Motor neuron (in vitro differentiated cells): ENCODE measurements at regions not wholly inside any gene's neighbourhood (a gene's known extent, or its start where the extent isn't known, plus 50 kb on each side); places are given as distances from the start of the nearest gene placed in this dataset.
A peak's percentile ranks its signal among the peaks of the same experiment; 100 is the strongest.

Experiments used
- ATAC-seq, 8 experiments: fragments of 200-7000 bp; cut with Tn5 transposase; replicated peaks in 6 of 8; 2 replicates each; pipeline ENCODE4 v1.8.0; 2021; ENCODE audit warnings: mild to moderate bottlenecking in 8 of 8, moderate library complexity in 8 of 8
- H3K27ac ChIP-seq, 2 donors: fragments of 250-450 bp; sonication (Bioruptor Pico); 2 replicates each; pipeline ENCODE4 v1.9.0; 2021; ENCODE audit warnings: antibody characterized with exemption in 2 of 2, mild to moderate bottlenecking in 2 of 2, moderate library complexity in 1 of 2
- H3K4me1 ChIP-seq, 2 donors: fragments of 250-450 bp; sonication (Bioruptor Pico); replicated peaks in 1 of 2; 2 replicates each; pipeline ENCODE4 v1.6.1; 2021; ENCODE audit warnings: antibody characterized with exemption in 2 of 2, mild to moderate bottlenecking in 2 of 2, moderate library complexity in 1 of 2
- H3K4me3 ChIP-seq, 5 donors: fragments of 250-450 bp; sonication (Bioruptor Pico); 2 replicates each; pipeline ENCODE4 v1.9.0; 2021; ENCODE audit warnings: antibody characterized with exemption in 5 of 5, mild to moderate bottlenecking in 5 of 5, moderate library complexity in 4 of 5
- WGBS, 10 experiments: fragments of 450-650 bp; shearing (Covaris generic); methylation state at CpG; one replicate each; pipeline ENCODE4 v1.0.0; 2022; 5-methylcytosine and 5-hydroxymethylcytosine counted together
- in situ Hi-C, 9 experiments: fragments of 400-800 bp; cut with MboI; loops; one replicate each; pipeline ENCODE4 v1.15.0; 2021; ENCODE audit warnings: low sequenced_read_pairs in 9 of 9, low pct_unique_long_range_greater_than_20kb in 2 of 9; ENCODE audit not compliant: unreplicated experiment in 9 of 9

- in situ Hi-C loops: loop anchor here in 1 of 9 experiments (25.0 kb wide), 1 partner anchor 120 kb away; the partner anchor contains the start of gene HOXC13
- Histone ChIP-seq H3K27ac (no peak overlapping the region), H3K4me1 (no peaks in the 10 kb centered on the region), H3K4me3 (no peak overlapping the region)
- ATAC-seq: no peak
Measured at GRCh38 chr12:53817021-53817389, 65.2 kb upstream of the CISTR start.

DNA sequence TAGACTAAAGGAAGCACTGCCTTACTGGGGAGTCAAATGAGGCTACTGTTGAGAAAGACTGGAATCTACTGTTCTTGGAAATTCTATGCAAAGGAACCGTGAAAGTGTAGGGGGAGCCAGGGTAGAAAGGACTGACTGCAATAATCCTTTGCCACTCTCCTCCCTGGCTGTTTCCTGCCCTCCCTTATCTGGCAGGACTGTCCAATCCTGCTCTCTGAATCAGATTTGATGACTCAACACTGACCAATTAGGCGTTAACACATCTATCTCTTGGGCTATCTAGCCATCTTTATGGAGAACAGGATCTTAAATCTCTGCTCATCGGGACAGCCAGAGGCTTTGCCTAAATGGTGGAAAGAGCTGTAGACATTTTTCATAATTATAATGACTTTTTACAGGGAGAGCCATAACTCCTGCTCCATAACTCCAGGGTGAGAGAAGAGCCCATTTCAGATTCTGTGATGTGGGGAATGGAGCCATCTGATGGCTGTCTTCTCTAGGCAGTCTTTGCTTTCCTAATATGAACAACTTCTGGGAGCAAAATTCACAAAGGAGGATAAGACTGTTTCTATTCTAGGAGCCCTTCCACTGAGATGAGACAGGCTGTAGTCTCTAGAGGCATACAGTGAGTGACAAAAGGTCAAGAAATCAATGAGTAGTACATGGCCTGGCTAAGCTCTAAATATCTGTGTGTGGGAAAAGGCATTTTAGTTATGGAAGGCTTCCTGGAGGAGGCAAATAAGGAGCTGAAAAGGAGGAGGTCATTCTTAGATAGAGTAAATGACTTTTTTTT lies 68.9 kb upstream of the CISTR start:
- WGBS, 10 experiments: 10 to 100% (median 46%) methylated on average over 1 to 3 of the region's 3 CpGs; no CpG with 5 or more reads in 3 of the 10 experiments
- peak in 3 of 8 experiments; percentile 85 to 94 (median 87) for ATAC-seq
- in situ Hi-C loops: loop anchor here in 1 of 9 experiments (25.0 kb wide), 1 partner anchor 117 kb away; the partner anchor contains the start of gene HOXC13

DNA sequence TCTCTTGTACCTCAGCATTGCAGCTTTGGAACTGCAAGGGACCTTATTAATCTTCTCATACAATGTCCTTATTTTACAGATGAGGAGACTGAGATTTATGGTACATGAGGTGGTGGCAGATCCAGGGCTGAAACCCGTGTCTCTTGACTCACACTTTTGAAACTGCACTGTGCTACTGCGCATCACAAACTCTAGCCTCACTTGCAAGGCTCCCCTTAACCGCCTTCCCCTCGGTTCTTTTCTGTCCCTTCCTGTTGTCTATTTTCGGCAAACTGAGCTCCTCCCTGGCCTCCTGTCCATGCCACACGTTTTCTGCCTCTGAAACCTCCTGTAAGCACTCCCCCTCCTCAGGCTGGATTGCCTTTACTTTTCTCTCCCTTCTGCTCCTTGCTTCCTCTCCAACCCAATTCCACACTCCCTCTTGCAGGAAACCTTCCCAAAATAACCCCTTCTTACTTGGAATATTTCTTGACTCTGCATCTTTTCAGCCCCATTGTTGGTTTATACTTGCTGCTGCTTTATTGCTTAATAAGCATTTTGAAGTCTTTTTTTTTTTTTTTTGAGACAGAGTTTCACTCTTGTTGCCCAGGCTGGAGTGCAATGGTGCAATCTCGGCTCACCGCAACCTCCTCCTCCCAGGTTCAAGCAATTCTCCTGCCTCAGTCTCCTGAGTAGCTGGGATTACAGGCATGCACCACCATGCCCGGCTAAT lies 72.4 kb upstream of the CISTR start:
- Histone ChIP-seq H3K4me1 (no peaks in the 10 kb centered on the region), H3K4me3 (no peak overlapping the region), H3K27ac (no peak overlapping the region)
- no peak for ATAC-seq
- WGBS, 10 experiments: 0 to 68% (median 51%) methylated on average over 1 to 9 of the region's 9 CpGs; no CpG with 5 or more reads in 1 of the 10 experiments
- in situ Hi-C loops: loop anchor here in 1 of 9 experiments (25.0 kb wide), 1 partner anchor 113 kb away; the partner anchor contains the start of gene HOXC13

More for the DNA sequence above, 68.9 kb upstream of the CISTR start:
- Histone ChIP-seq H3K4me3 (no peak overlapping the region), H3K4me1 (no peaks in the 10 kb centered on the region), H3K27ac (no peak overlapping the region)

DNA sequence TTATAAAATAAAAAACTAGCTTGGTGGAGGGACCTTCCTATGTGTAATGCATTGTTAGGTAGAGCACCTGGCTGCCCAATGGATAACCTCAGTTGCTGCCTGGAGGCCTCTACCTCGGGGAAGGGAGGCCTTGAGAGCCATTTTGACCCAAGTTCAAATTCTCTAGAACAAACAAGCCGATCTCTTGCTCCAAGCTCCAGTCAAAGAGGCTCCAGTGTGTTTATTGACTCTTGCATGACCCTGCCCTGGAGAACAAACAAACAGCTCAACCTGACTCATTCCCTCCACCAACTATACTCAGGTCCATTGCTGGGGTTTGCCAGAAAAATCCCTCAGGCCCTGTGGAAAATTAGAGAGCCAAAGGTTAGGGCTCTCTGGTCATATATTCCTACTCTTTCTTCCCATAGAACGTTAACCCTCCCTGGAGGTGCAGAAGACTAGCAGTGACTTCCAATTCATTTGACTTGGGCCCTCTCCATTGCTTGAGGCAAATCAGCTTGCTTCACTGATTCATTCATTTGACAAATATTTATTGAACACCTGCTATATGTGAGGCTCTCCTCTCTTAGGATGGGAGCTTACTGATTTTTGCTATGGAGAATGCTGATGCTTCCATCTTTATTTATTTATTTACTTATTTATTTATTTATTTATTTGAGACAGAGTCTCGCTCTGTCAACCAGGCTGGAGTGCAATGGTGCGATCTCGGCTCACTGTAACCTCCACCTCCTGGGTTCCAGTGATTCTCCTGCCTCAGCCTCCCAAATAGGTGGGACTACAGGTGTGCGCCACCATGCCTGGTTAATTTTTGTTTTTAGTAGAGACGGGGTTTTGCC lies 73.7 kb upstream of the CISTR start:
- in situ Hi-C loops: no loop called here
- WGBS, 10 experiments: 44 to 100% (median 68%) methylated on average over 1 to 6 of the region's 8 CpGs
- Histone ChIP-seq H3K4me3 (no peak overlapping the region), H3K27ac (no peak overlapping the region), H3K4me1 (no peaks in the 10 kb centered on the region)
- ATAC-seq: no peak

GRCh38 chr12:53827306-53827705 lies 75.5 kb upstream of the CISTR start:
- H3K4me1 ChIP-seq: no peaks in the 10 kb centered on the region
- in situ Hi-C loops: no loop called here
- no peak for ATAC-seq
- no peak overlapping the region for H3K4me3 ChIP-seq
- no peak overlapping the region for H3K27ac ChIP-seq

GRCh38 chr12:53828598-53828997 lies 76.8 kb upstream of the CISTR start:
- no peak for ATAC-seq
- H3K27ac ChIP-seq: no peak overlapping the region
- WGBS, 10 experiments: 41 to 83% (median 71%) methylated on average over 1 to 2 of the region's 2 CpGs; no CpG with 5 or more reads in 3 of the 10 experiments
- no peaks in the 10 kb centered on the region for H3K4me1 ChIP-seq
- in situ Hi-C loops: no loop called here
- no peak overlapping the region for H3K4me3 ChIP-seq

DNA sequence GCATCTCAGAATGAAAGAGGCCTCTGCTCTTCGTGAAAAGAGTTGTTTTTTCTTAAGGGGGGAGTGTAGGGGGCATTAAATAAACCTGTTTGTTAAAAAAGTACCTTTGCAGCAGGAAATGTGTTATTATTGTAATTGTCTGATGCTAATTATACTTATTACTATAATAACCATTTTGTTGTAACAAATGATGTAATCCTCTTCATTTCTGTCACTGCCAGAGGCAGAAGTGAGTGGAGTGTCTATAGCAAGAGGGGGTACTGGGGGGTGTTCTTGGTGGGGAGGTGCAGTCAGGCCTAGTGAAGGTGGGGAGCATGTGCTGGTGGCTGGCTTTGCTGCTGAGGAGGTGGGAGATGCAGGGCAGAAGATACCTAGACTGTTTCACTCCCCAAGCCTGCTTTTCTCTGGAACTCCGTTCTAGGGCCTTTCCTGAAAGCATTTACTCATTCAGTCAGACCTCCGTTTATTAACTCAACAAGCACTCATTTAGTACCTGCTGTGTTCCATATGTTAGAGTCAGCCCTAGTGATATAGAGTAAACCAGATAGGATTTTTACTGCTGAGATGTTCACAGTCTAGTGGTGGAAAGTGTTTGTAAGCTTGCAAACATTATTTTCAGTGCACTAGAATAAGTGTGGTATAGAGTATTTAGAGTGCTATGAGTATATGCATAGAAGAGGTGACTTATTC lies 77.5 kb upstream of the CISTR start:
- WGBS, 10 experiments: 0 to 70% (median 14%) methylated on average over 1 to 3 of the region's 3 CpGs; no CpG with 5 or more reads in 3 of the 10 experiments
- Histone ChIP-seq H3K4me1 (no peaks in the 10 kb centered on the region), H3K27ac (no peak overlapping the region), H3K4me3 (no peak overlapping the region)
- ATAC-seq: no peak
- in situ Hi-C loops: no loop called here

- Histone ChIP-seq H3K4me1 (no peaks in the 10 kb centered on the region), H3K4me3 (no peak overlapping the region), H3K27ac (no peak overlapping the region)
- in situ Hi-C loops: no loop called here
- 17 to 80% (median 67%) methylated on average over 1 to 5 of the region's 5 CpGs; no CpG with 5 or more reads in 3 of the 10 experiments for WGBS, 10 experiments
- no peak for ATAC-seq
Measured at GRCh38 chr12:53830631-53831030, 78.9 kb upstream of the CISTR start.

DNA sequence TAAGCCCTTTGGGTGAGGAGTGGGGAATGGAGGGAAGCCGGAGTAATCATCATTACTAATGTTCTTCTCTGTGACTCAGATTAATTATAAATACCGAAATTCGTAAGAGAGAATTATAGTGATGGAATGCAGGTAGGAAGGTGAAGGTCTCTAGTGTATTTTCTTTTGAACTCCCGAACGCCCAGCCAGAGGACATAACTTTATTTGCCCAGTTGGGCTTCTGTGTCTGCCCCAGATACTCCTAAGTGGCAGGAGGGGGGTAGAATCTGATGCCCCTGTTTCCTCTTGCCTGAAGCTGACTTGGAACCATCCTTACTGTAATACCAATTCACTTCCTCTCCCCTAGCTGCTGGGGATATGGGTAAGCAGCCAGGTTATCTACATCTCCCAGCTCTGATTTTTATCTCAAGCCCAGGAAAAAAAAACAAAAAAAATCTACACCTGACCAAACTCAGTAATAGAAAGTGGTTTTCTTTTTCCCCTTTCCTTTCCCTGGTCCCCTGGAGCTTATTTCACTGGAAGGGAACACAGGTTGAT lies 84.4 kb upstream of the CISTR start:
- no peak for ATAC-seq
- in situ Hi-C loops: no loop called here
- 19 to 100% (median 60%) methylated on average over 1 to 5 of the region's 5 CpGs; no CpG with 5 or more reads in 1 of the 10 experiments for WGBS, 10 experiments
- Histone ChIP-seq H3K4me1 (no peaks in the 10 kb centered on the region), H3K27ac (no peak overlapping the region), H3K4me3 (no peak overlapping the region)

DNA sequence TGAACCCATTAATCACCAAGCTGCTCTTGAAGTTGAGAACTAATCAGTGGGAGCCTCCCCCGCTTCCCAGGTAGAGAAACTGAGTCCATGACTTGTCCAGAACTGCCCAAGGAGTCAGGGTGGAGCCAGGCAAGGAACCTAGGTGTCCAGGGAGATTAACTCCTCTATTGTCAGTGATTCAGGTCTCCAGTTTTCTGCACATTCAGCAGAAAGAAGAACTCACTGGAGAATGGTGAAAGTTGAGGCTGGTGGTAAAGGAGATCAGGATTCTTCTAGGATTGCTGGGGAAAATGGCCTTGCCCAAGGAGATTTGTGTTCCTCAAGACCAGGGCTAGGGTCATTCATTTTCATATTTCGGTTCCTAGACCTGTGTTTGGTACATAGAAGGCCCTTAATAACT lies 87.2 kb upstream of the CISTR start:
- H3K4me3 ChIP-seq: no peak overlapping the region
- in situ Hi-C loops: no loop called here
- no peak overlapping the region for H3K27ac ChIP-seq
- ATAC-seq: no peak
- no peaks in the 10 kb centered on the region for H3K4me1 ChIP-seq
- 0 to 57% (median 6%) methylated on average over 1 to 2 of the region's 2 CpGs; no CpG with 5 or more reads in 2 of the 10 experiments for WGBS, 10 experiments

DNA sequence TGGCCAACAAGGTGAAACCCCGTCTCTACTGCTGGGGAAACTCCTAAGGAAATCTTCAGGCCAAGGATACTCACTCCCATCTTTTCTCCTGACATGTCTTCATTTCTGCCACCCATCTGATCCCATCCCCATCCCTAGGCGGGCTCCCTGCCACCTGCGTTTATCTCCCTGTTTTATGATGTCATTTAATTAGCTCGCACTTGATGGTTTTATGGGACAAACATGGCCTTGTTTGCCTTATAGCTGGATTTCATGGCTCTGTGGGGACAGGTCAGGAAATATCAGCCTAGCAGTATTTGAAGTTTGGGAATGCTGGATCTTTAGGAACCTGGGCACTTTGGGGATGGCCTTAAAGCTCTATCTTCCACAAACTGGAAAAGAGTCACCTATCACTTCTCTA lies 88.5 kb upstream of the CISTR start:
- in situ Hi-C loops: no loop called here
- Histone ChIP-seq H3K27ac (no peak overlapping the region), H3K4me3 (no peak overlapping the region), H3K4me1 (no peaks in the 10 kb centered on the region)
- 45 to 100% (median 71%) methylated on average over 1 to 4 of the region's 4 CpGs; no CpG with 5 or more reads in 4 of the 10 experiments for WGBS, 10 experiments
- no peak for ATAC-seq

DNA sequence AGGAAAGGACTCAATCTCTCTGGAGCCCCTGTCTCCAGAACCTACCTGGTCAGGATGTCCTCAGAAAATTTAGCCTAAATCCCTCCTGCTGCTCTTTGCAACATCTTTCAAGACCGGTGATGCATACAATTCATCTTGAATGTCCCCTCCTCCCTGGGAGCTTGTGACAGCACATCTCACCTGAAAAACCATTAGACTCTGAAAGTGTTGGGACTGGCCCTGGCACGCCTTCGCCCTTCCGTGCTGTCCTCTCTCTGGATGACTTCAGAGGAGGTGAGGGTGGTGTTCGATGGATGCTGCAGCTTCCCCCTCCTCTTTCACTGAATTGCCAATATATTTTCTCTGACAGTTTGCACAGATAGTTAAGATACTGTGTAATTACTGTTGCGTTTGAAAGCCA lies 90.9 kb upstream of the CISTR start:
- WGBS, 10 experiments: 14 to 63% (median 50%) methylated on average over 1 to 5 of the region's 6 CpGs; no CpG with 5 or more reads in 4 of the 10 experiments

More for the DNA sequence above, 90.9 kb upstream of the CISTR start:
- no peaks in the 10 kb centered on the region for H3K4me1 ChIP-seq
- no peak for ATAC-seq
- in situ Hi-C loops: no loop called here
- H3K27ac ChIP-seq: no peak overlapping the region
- no peak overlapping the region for H3K4me3 ChIP-seq
